DND-41 (cell line): ENCODE measurements at regions not wholly inside any gene's neighbourhood (a gene's known extent, or its start where the extent isn't known, plus 50 kb on each side); places are given as distances from the start of the nearest gene placed in this dataset.

Experiments
- ATAC-seq: fragments of 200-7000 bp; cut with Tn5 transposase; 3 replicates; pipeline ENCODE4 v1.9.1; 2021; ENCODE audit warnings: low read depth; ENCODE audit not compliant: insufficient read depth
- DNase-seq: peaks from one replicate; pipeline ENCODE4 v3.0.0-alpha.2; 2020
- H2AFZ ChIP-seq: 2 replicates; pipeline ENCODE4 v1.6.0; 2012; ENCODE audit warnings: low read depth, low read length
- H3K27ac ChIP-seq: 2 replicates; pipeline ENCODE4 v1.5.1; 2012; ENCODE audit warnings: low read length, inconsistent platforms
- H3K27me3 ChIP-seq: fragments of 200-600 bp; sonication (generic); 2 replicates; pipeline ENCODE4 v1.6.0; 2012; ENCODE audit warnings: low read length, mild to moderate bottlenecking, inconsistent platforms; ENCODE audit not compliant: insufficient read depth, poor library complexity
- H3K36me3 ChIP-seq: 2 replicates; pipeline ENCODE4 v1.5.1; 2012; ENCODE audit warnings: low read length, inconsistent platforms; ENCODE audit not compliant: insufficient read depth
- H3K4me1 ChIP-seq: 2 replicates; pipeline ENCODE4 v1.5.1; 2012; ENCODE audit warnings: mild to moderate bottlenecking, low read length; ENCODE audit not compliant: insufficient read depth
- H3K4me2 ChIP-seq: 2 replicates; pipeline ENCODE4 v1.6.0; 2012; ENCODE audit warnings: mild to moderate bottlenecking, moderate library complexity, low read length, inconsistent platforms; ENCODE audit not compliant: insufficient read depth
- H3K4me3 ChIP-seq, 2 experiments: fragments of 200-600 bp in 1 of 2; shearing (Covaris generic) in 1 of 2; 2 replicates each; pipeline ENCODE4 v1.5.1; 2012 to 2016; ENCODE audit warnings: inconsistent platforms in 2 of 2, low read length in 2 of 2, mild to moderate bottlenecking in 2 of 2, low read depth in 1 of 2, moderate library complexity in 1 of 2
- H3K79me2 ChIP-seq: 2 replicates; pipeline ENCODE4 v1.6.0; 2012; ENCODE audit warnings: low read length, inconsistent platforms; ENCODE audit not compliant: insufficient read depth
- H3K9ac ChIP-seq: 2 replicates; pipeline ENCODE4 v1.6.0; 2012; ENCODE audit warnings: low read depth, mild to moderate bottlenecking, inconsistent platforms, low read length, moderate library complexity
- H3K9me3 ChIP-seq: 2 replicates; pipeline ENCODE4 v1.5.1; 2012; ENCODE audit warnings: low read length, moderate library complexity, mild to moderate bottlenecking, inconsistent platforms; ENCODE audit not compliant: insufficient read depth, severe bottlenecking
- H4K20me1 ChIP-seq: 2 replicates; pipeline ENCODE4 v1.6.0; 2012; ENCODE audit warnings: low read length; ENCODE audit not compliant: insufficient read depth
- EZH2 ChIP-seq: IDR thresholded peaks from 3 replicates; pipeline ENCODE4 v1.6.1; 2012; ENCODE audit warnings: borderline replicate concordance, low read depth, mild to moderate bottlenecking, moderate library complexity, low read length, inconsistent platforms; ENCODE audit not compliant: severe bottlenecking
- TF ChIP-seq, protein P1 (sequence below): IDR thresholded peaks from 2 replicates; pipeline ENCODE4 v1.5.1; 2012; ENCODE audit warnings: borderline replicate concordance, low read length, moderate library complexity, mild to moderate bottlenecking; ENCODE audit not compliant: poor library complexity, severe bottlenecking; ENCODE audit errors: extremely low read depth

DNA sequence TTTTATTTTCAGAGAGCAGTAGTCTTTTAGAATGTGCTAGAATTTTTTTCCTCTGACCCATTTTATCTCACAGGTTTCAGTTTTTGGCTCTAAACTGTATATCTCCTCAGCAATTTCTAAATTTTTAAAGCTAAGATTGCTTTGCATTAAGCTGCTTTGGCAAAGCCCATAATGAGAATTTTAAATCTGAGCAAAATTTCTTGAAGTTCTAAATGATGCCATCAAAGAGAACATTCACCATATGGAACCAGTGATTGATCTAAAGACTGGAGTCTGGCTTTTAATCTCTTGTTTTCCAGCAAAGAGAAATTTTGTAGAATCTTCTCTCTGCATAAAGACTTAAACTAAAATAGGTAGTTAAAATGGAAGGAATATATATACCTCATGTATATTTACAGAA lies 313.6 kb downstream of the TBC1D32 start:
- no peaks in the 10 kb centered on the region for H3K4me1 ChIP-seq
- no peaks in the 10 kb centered on the region for H3K79me2 ChIP-seq
- H3K9me3 ChIP-seq: no peaks in the 10 kb centered on the region
- H3K27me3 ChIP-seq: no peaks in the 10 kb centered on the region
- no peak overlapping the region for H2AFZ ChIP-seq
- ATAC-seq (no peak), DNase-seq (no peak)
- no peak overlapping the region for H3K9ac ChIP-seq
- no peak overlapping the region for H3K27ac ChIP-seq
- TF ChIP-seq, protein P1, sequence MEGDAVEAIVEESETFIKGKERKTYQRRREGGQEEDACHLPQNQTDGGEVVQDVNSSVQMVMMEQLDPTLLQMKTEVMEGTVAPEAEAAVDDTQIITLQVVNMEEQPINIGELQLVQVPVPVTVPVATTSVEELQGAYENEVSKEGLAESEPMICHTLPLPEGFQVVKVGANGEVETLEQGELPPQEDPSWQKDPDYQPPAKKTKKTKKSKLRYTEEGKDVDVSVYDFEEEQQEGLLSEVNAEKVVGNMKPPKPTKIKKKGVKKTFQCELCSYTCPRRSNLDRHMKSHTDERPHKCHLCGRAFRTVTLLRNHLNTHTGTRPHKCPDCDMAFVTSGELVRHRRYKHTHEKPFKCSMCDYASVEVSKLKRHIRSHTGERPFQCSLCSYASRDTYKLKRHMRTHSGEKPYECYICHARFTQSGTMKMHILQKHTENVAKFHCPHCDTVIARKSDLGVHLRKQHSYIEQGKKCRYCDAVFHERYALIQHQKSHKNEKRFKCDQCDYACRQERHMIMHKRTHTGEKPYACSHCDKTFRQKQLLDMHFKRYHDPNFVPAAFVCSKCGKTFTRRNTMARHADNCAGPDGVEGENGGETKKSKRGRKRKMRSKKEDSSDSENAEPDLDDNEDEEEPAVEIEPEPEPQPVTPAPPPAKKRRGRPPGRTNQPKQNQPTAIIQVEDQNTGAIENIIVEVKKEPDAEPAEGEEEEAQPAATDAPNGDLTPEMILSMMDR: no peak
- TF ChIP-seq EZH2: no peak
- H3K4me2 ChIP-seq: no peak overlapping the region
- H3K36me3 ChIP-seq: no peaks in the 10 kb centered on the region
- H3K4me3 ChIP-seq: no peak overlapping the region
- H4K20me1 ChIP-seq: no peaks in the 10 kb centered on the region

DNA sequence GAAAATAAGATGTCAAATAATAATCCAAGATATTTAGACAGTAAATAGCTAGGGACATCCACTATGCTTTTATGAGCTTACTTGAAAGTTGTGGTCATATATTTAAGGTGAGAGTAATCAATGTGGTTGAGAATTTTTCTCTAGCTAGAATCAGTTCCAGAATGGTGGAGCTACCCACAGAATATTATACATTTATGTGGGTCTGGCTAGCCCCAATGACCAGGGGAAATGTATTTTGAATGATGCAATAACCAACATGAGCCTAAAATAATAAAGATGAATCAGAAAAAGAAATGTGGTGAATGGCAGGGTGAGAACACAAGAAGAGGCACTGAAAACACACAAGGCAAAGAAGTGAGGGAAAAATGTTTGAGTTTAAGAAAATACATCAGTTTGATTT lies 325.7 kb downstream of the TBC1D32 start:
- TF ChIP-seq, protein P1: no peak
- TF ChIP-seq EZH2: no peak
- Histone ChIP-seq H3K27ac (no peak overlapping the region), H3K9me3 (no peaks in the 10 kb centered on the region), H3K4me1 (no peaks in the 10 kb centered on the region), H3K36me3 (no peaks in the 10 kb centered on the region), H3K9ac (no peak overlapping the region), H4K20me1 (no peaks in the 10 kb centered on the region), H3K27me3 (no peaks in the 10 kb centered on the region), H3K4me2 (no peak overlapping the region), H2AFZ (no peak overlapping the region), H3K4me3 (no peak overlapping the region), H3K79me2 (no peaks in the 10 kb centered on the region)
- ATAC-seq (no peak), DNase-seq (no peak)

DNA sequence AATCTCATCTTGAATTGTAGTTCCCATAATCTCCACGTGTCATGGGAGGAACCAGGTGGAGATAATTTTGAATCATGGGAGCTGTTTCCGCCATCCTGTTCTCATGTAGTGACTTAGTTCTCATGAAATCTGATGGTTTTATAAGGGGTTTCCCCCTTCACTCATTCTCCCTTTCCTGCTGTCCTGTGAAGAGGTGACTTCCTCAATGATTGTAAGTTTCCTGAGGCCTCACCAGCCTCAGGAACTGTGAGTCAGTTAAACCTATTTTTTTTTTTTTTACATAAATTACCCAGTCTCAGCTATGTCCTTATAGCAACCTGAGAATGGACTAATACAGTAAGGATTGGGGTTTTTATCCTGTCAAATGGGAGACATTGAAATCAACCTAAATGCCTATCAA lies 328.3 kb downstream of the TBC1D32 start:
- no peaks in the 10 kb centered on the region for H3K36me3 ChIP-seq
- ATAC-seq: no peak
- no peak overlapping the region for H3K27ac ChIP-seq
- TF ChIP-seq, protein P1: no peak
- TF ChIP-seq EZH2: no peak
- H3K79me2 ChIP-seq: no peaks in the 10 kb centered on the region
- H3K4me2 ChIP-seq: no peak overlapping the region
- H4K20me1 ChIP-seq: no peaks in the 10 kb centered on the region
- H3K9me3 ChIP-seq: no peaks in the 10 kb centered on the region
- H3K4me3 ChIP-seq: no peak overlapping the region
- no peaks in the 10 kb centered on the region for H3K4me1 ChIP-seq
- H3K27me3 ChIP-seq: no peaks in the 10 kb centered on the region
- no peak for DNase-seq
- H3K9ac ChIP-seq: no peak overlapping the region
- no peak overlapping the region for H2AFZ ChIP-seq

DNA sequence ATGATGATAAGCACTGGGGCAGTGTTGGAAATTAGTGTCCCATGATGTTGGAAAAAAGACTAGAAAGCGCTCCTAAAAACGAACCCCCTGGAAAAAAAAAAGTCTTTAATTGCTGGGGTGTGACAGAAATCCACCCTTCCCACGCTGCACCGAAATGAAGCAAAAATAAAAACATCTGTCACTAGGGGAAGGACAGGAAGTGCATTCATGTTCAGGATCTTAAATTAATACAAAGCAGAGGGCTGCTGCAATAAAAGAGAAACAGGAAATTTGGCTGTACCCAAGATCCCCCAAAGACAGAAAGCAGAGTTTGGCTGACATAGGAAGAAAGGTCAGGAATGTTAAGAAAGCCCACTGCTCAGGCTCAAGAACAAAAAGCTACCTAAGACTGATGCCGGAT lies 333.9 kb downstream of the TBC1D32 start:
- Histone ChIP-seq H3K9me3 (no peaks in the 10 kb centered on the region), H3K4me3 (no peak overlapping the region), H4K20me1 (no peaks in the 10 kb centered on the region), H2AFZ (no peak overlapping the region), H3K9ac (no peak overlapping the region), H3K36me3 (no peaks in the 10 kb centered on the region), H3K4me1 (no peaks in the 10 kb centered on the region), H3K4me2 (no peak overlapping the region), H3K79me2 (no peaks in the 10 kb centered on the region), H3K27me3 (no peaks in the 10 kb centered on the region), H3K27ac (no peak overlapping the region)
- no peak for DNase-seq
- ATAC-seq: no peak
- no peak for TF ChIP-seq EZH2
- TF ChIP-seq, protein P1: no peak
